BE2C (cell line): ENCODE measurements at regions not wholly inside any gene's neighbourhood (a gene's known extent, or its start where the extent isn't known, plus 50 kb on each side); places are given as distances from the start of the nearest gene placed in this dataset.

Experiments
- DNase-seq: peaks from one replicate; pipeline ENCODE4 v3.0.0-alpha.2; 2020
- H3K27me3 ChIP-seq: fragments of 250-450 bp; sonication (Bioruptor Pico); 2 replicates; pipeline ENCODE4 v1.5.1; 2020; ENCODE audit warnings: mild to moderate bottlenecking
- H3K36me3 ChIP-seq: fragments of 250-450 bp; sonication (Bioruptor Pico); 2 replicates; pipeline ENCODE4 v1.5.1; 2020; ENCODE audit warnings: mild to moderate bottlenecking
- H3K4me1 ChIP-seq: fragments of 250-450 bp; sonication (Bioruptor Pico); 2 replicates; pipeline ENCODE4 v1.5.1; 2020
- H3K4me3 ChIP-seq: 2 replicates; pipeline ENCODE4 v1.5.1; 2011; ENCODE audit warnings: low read depth, low read length
- H3K9me3 ChIP-seq: fragments of 250-450 bp; sonication (Bioruptor Pico); 2 replicates; pipeline ENCODE4 v1.5.1; 2020
- CTCF ChIP-seq: IDR thresholded peaks from 2 replicates; pipeline ENCODE4 v1.5.1; 2012; ENCODE audit warnings: mild to moderate bottlenecking, low read depth, low read length

GRCh38 chr6:30832864-30833263 is 51.5 kb upstream of the DDR1 start:
- no peaks in the 10 kb centered on the region for H3K9me3 ChIP-seq

GRCh38 chr6:30830438-30830837 is 53.9 kb upstream of the DDR1 start:
- Histone ChIP-seq H3K4me3 (no peak overlapping the region), H3K36me3 (no peaks in the 10 kb centered on the region), H3K9me3 (no peaks in the 10 kb centered on the region), H3K4me1 (no peaks in the 10 kb centered on the region), H3K27me3 (no peaks in the 10 kb centered on the region)
- TF ChIP-seq CTCF, result no peak
- no peak for DNase-seq

More at GRCh38 chr6:30832864-30833263, 51.5 kb upstream of the DDR1 start:
- no peak for DNase-seq
- Histone ChIP-seq H3K4me1 (peaks cover 1% of the 10 kb centered on the region; the same call in 1 of the 2 replicates), H3K36me3 (no peaks in the 10 kb centered on the region), H3K4me3 (no peak overlapping the region), H3K27me3 (no peaks in the 10 kb centered on the region)
- TF ChIP-seq CTCF, result no peak

- Histone ChIP-seq H3K36me3 (no peaks in the 10 kb centered on the region), H3K9me3 (no peaks in the 10 kb centered on the region), H3K4me1 (no peaks in the 10 kb centered on the region), H3K27me3 (no peaks in the 10 kb centered on the region), H3K4me3 (no peak overlapping the region)
- no peak for DNase-seq
- TF ChIP-seq CTCF, result 0 out of 2 replicates have a peak, but pooled peaks have one; percentile 1
Measured at GRCh38 chr6:30829639-30830255, 54.6 kb upstream of the DDR1 start.

GRCh38 chr6:30829033-30829432 is 55.3 kb upstream of the DDR1 start:
- no peak for DNase-seq
- no peaks in the 10 kb centered on the region for H3K27me3 ChIP-seq
- no peaks in the 10 kb centered on the region for H3K4me1 ChIP-seq
- TF ChIP-seq CTCF, result no peak
- no peak overlapping the region for H3K4me3 ChIP-seq
- no peaks in the 10 kb centered on the region for H3K36me3 ChIP-seq
- H3K9me3 ChIP-seq, result no peaks in the 10 kb centered on the region

- H3K36me3 ChIP-seq, result no peaks in the 10 kb centered on the region
- no peaks in the 10 kb centered on the region for H3K27me3 ChIP-seq
- peak; percentile 98 for TF ChIP-seq CTCF
- no peaks in the 10 kb centered on the region for H3K9me3 ChIP-seq
- H3K4me1 ChIP-seq, result no peaks in the 10 kb centered on the region
- no peak overlapping the region for H3K4me3 ChIP-seq
- DNase-seq, result peak; percentile 89
Measured at GRCh38 chr6:30828027-30828962, 56.0 kb upstream of the DDR1 start.

DNA sequence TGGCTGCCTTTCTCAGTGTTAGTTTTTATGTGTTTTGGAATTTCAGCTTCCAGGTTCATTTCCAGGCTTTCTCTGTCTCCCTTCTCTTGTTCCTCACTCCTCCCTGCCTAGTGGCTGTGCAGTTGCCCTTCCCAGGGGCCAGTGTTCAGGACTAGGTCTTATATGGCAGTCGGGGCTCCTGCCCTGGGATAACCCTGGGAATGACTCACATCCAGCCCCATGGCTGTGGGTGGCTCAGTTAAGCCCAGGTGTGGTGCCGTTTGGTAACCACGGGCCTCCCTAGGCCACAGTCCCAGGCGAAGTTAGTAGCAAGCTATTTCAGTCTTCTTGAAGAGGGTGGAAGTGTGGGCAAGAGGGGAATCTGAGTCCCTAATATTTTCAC is 57.4 kb upstream of the DDR1 start:
- DNase-seq, result no peak

More for the DNA sequence above, 57.4 kb upstream of the DDR1 start:
- Histone ChIP-seq H3K27me3 (no peaks in the 10 kb centered on the region), H3K9me3 (no peaks in the 10 kb centered on the region), H3K4me1 (no peaks in the 10 kb centered on the region), H3K36me3 (no peaks in the 10 kb centered on the region), H3K4me3 (no peak overlapping the region)
- TF ChIP-seq CTCF, result no peak
